Mesothelial cell of epicardium (in vitro differentiated cells): ENCODE measurements at regions not wholly inside any gene's neighbourhood (a gene's known extent, or its start where the extent isn't known, plus 50 kb on each side); places are given as distances from the start of the nearest gene placed in this dataset.

Experiments
- DNase-seq, 2 experiments: peaks; one replicate each; pipeline ENCODE4 v3.0.0; 2021; ENCODE audit warnings: low spot score in 2 of 2; ENCODE audit not compliant: unreplicated experiment in 2 of 2
- H3K27ac Mint-ChIP-seq: 2 replicates; pipeline ENCODE4 v1.8.0; 2021; ENCODE audit warnings: mixed read lengths
- H3K27me3 Mint-ChIP-seq: 2 replicates; pipeline ENCODE4 v1.8.0; 2021; ENCODE audit warnings: low read depth, mixed read lengths
- H3K36me3 Mint-ChIP-seq: 2 replicates; pipeline ENCODE4 v1.8.0; 2021; ENCODE audit warnings: mixed read lengths
- H3K4me1 Mint-ChIP-seq: 2 replicates; pipeline ENCODE4 v1.8.0; 2021; ENCODE audit warnings: mixed read lengths
- H3K4me3 Mint-ChIP-seq: 2 replicates; pipeline ENCODE4 v1.8.0; 2021; ENCODE audit warnings: mild to moderate bottlenecking, moderate library complexity, mixed read lengths
- H3K9me3 Mint-ChIP-seq: 2 replicates; pipeline ENCODE4 v1.8.0; 2021; ENCODE audit warnings: mixed read lengths
- TF ChIP-seq, protein P1 (sequence below): fragments of 200-600 bp; sonication (generic); IDR thresholded peaks from one replicate; pipeline ENCODE4 v1.5.0; 2021; ENCODE audit warnings: antibody characterized with exemption; ENCODE audit not compliant: unreplicated experiment

DNA sequence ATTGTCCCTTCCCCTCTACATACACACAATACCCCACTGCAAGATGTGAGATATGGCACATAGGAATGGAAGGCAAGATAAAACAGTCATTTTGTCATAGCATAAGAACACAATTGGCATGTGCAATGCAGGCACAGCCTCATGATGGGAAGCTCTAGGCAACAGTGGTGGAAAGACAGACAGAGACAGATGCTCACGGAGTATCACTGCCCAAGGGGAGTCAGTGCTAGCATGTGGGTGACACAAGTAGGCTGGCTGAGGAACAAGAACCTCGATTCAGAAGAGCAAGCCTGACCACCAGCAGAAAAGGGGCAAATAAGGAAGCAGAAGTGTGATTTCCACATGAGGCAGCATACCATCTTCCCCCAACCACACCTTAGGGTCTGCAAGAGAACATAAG, 323.6 kb downstream of the PAX3 start:
- H3K36me3 Mint-ChIP-seq: no peaks in the 10 kb centered on the region
- no peak for DNase-seq
- peaks cover 3% of the 10 kb centered on the region for H3K9me3 Mint-ChIP-seq
- TF ChIP-seq, protein P1, sequence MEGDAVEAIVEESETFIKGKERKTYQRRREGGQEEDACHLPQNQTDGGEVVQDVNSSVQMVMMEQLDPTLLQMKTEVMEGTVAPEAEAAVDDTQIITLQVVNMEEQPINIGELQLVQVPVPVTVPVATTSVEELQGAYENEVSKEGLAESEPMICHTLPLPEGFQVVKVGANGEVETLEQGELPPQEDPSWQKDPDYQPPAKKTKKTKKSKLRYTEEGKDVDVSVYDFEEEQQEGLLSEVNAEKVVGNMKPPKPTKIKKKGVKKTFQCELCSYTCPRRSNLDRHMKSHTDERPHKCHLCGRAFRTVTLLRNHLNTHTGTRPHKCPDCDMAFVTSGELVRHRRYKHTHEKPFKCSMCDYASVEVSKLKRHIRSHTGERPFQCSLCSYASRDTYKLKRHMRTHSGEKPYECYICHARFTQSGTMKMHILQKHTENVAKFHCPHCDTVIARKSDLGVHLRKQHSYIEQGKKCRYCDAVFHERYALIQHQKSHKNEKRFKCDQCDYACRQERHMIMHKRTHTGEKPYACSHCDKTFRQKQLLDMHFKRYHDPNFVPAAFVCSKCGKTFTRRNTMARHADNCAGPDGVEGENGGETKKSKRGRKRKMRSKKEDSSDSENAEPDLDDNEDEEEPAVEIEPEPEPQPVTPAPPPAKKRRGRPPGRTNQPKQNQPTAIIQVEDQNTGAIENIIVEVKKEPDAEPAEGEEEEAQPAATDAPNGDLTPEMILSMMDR: no peak
- H3K27ac Mint-ChIP-seq: no peak overlapping the region
- peaks cover 6% of the 10 kb centered on the region for H3K4me1 Mint-ChIP-seq
- no peak overlapping the region for H3K4me3 Mint-ChIP-seq
- peaks cover 11% of the 10 kb centered on the region for H3K27me3 Mint-ChIP-seq

DNA sequence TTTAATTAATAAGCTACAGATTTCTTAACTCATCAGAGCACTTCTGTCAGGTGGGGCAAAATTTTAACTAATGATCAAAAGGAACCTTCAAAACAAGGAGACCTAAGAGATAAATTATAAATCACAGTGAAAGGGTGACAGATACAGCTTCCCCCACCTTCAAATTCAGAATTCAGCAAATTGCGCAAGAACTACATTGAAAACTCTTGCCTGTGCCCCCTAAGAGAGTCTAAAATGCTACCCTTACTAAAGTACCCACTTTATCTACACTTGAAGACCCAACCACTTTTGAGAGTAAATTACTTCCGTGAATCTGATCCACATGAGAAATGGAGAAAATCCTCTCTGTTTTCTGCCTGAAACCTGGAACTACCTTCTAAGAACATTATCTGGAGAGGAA, 324.9 kb downstream of the PAX3 start:
- Mint-ChIP-seq H3K27ac (no peak overlapping the region), H3K36me3 (no peaks in the 10 kb centered on the region), H3K4me3 (no peak overlapping the region), H3K27me3 (peaks cover 22% of the 10 kb centered on the region), H3K4me1 (peaks cover 6% of the 10 kb centered on the region), H3K9me3 (peaks cover 3% of the 10 kb centered on the region)
- TF ChIP-seq, protein P1: no peak
- DNase-seq: no peak

DNA sequence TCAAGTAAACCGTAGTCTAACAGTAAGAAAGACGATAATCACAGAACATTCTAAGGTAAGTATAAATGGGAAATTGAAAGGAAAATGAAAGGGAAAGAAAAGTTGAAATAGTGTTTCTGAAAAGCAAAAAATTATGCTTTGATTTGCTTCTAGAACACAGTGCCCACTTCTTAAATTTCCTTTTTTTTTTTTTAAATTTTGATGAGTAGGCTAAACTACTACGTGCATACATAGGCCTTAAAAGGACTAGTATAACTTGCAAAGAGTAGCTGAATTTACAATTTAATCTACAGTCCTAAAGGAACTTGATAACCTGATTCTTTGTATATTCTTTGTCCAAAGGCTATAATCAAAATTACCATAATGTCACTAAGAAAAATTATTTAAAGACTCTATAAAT, 325.3 kb downstream of the PAX3 start:
- Mint-ChIP-seq H3K9me3 (peaks cover 3% of the 10 kb centered on the region), H3K4me3 (no peak overlapping the region), H3K27ac (no peak overlapping the region), H3K36me3 (no peaks in the 10 kb centered on the region), H3K27me3 (peaks cover 22% of the 10 kb centered on the region), H3K4me1 (peaks cover 6% of the 10 kb centered on the region)
- no peak for DNase-seq
- TF ChIP-seq, protein P1: no peak

DNA sequence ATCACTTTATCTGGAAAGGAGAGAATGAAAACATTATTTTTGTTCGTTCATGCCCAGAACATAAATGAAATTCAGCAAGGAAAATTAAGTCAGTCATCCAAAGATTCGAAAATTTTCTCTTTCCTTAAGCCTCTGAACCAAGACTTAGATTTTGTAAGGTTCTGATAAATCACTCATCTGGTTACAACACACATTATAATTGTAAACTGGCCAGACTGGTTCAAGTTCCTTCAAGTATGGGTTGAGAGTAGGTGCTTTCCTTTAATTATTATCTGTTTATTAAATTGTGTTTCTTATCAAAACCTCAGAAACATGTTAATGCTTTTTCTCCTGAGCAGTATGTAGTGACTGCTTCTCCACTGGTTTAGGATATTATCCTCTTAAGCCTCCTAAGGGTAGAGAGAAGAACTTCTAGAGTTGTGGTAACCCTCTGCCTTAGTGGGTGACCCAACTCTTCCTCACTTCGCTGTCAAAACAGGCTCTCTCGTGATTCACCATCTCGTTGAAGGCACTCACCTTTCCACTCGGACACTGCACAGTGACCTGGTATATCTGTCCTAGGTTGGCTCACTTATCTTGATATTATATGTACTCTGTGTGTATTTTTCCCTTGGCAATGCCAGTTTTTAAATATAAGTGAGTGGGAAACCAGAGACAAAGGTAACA, 325.9 kb downstream of the PAX3 start:
- Mint-ChIP-seq H3K4me3 (no peak overlapping the region), H3K27me3 (peaks cover 22% of the 10 kb centered on the region), H3K9me3 (peaks cover 3% of the 10 kb centered on the region), H3K36me3 (no peaks in the 10 kb centered on the region), H3K27ac (no peak overlapping the region), H3K4me1 (peaks cover 6% of the 10 kb centered on the region)
- no peak for DNase-seq
- TF ChIP-seq, protein P1: no peak

DNA sequence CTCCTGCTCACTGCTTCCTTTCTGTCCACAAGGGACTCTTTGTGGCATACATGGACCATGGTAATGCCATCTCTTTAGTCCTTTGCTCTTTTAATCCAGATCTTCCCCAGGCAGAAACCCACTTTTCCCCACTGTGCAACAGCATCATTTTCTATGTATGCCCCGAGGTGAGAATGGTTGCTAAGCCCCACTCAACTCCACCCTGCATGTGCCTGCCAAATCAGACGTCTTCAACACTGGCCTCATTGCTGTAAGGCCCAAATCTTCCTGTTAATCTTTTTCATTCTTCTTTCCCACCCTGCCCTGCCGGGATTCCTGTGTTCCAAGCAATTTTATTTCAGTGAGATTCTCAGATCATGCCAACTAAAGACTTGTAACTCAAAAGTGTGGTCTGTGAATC, 328.4 kb downstream of the PAX3 start:
- Mint-ChIP-seq H3K27me3 (peaks cover 20% of the 10 kb centered on the region), H3K36me3 (no peaks in the 10 kb centered on the region), H3K4me3 (no peak overlapping the region), H3K4me1 (peaks cover 8% of the 10 kb centered on the region), H3K9me3 (peaks cover 3% of the 10 kb centered on the region), H3K27ac (no peak overlapping the region)
- TF ChIP-seq, protein P1: no peak
- no peak for DNase-seq

DNA sequence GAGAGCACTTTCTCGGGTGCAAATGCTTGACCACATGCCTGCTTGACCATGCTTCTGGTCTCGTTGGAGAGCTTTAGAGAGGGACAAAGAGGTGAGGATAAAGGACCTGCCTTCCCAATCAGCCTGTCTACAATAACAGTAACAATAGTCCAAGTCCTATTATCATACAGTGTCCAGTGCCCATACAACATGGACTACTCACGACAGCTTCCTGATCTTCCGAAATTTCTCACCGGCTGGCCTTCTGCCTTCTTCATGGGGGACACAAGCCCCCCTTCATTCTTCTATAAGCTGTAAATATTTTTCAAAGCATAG, 329.0 kb downstream of the PAX3 start:
- TF ChIP-seq, protein P1: no peak
- H3K4me3 Mint-ChIP-seq: no peak overlapping the region
- DNase-seq: no peak
- H3K27me3 Mint-ChIP-seq: peaks cover 20% of the 10 kb centered on the region
- peaks cover 8% of the 10 kb centered on the region for H3K4me1 Mint-ChIP-seq
- no peaks in the 10 kb centered on the region for H3K36me3 Mint-ChIP-seq
- H3K27ac Mint-ChIP-seq: no peak overlapping the region
- H3K9me3 Mint-ChIP-seq: peaks cover 3% of the 10 kb centered on the region
